Vagina (tissue), 2 donors: ENCODE measurements at regions not wholly inside any gene's neighbourhood (a gene's known extent, or its start where the extent isn't known, plus 50 kb on each side); places are given as distances from the start of the nearest gene placed in this dataset.

Source experiments
- DNase-seq, 2 donors: peaks; one replicate each; pipeline ENCODE4 v3.0.0-alpha.2; 2017; ENCODE audit errors: extremely low spot score in 2 of 2
- H3K27ac ChIP-seq: fragments of 200-600 bp; sonication (generic); one replicate; pipeline ENCODE4 v1.5.1; 2019
- H3K27me3 ChIP-seq: fragments of 200-600 bp; sonication (generic); one replicate; pipeline ENCODE4 v1.5.1; 2019
- H3K36me3 ChIP-seq, 2 donors: fragments of 200-600 bp; sonication (generic); one replicate each; pipeline ENCODE4 v1.5.1; 2017 to 2019
- H3K4me1 ChIP-seq: fragments of 200-600 bp; sonication (generic); one replicate; pipeline ENCODE4 v1.5.1; 2019
- H3K4me3 ChIP-seq, 2 donors: fragments of 200-600 bp; sonication (generic); 1 replicate in 1 of 2; 2 replicates in 1 of 2; pipeline ENCODE4 v1.5.1; 2016 to 2019
- H3K9me3 ChIP-seq: fragments of 200-600 bp; sonication (generic); one replicate; pipeline ENCODE4 v1.5.1; 2019
- POLR2A ChIP-seq, 2 donors: fragments of 450-650 bp; IDR thresholded peaks; one replicate each; pipeline ENCODE4 v1.6.1; 2017; ENCODE audit warnings: antibody characterized with exemption in 2 of 2, mild to moderate bottlenecking in 2 of 2, moderate library complexity in 2 of 2
- POLR2AphosphoS5 ChIP-seq, 2 donors: sonication (generic); formaldehyde crosslinking; IDR thresholded peaks; one replicate each; pipeline ENCODE4 v1.9.0; 2017; ENCODE audit warnings: antibody characterized with exemption in 2 of 2, mild to moderate bottlenecking in 2 of 2, low read depth in 1 of 2; ENCODE audit not compliant: insufficient read depth in 1 of 2
- intact Hi-C: fragments of 100-400 bp; cut with DNase I; formaldehyde crosslinking; loops from one replicate; pipeline ENCODE4 v1.15.1; 2023
- TF ChIP-seq, protein P1 (sequence below), 3 experiments: fragments of 450-650 bp in 2 of 3; fragments of 200-600 bp in 1 of 3; sonication (generic) in 1 of 3; IDR thresholded peaks; one replicate each; pipeline ENCODE4 v1.5.1; 2017 to 2019; ENCODE audit warnings: antibody characterized with exemption in 3 of 3, mild to moderate bottlenecking in 2 of 3, moderate library complexity in 2 of 3

DNA sequence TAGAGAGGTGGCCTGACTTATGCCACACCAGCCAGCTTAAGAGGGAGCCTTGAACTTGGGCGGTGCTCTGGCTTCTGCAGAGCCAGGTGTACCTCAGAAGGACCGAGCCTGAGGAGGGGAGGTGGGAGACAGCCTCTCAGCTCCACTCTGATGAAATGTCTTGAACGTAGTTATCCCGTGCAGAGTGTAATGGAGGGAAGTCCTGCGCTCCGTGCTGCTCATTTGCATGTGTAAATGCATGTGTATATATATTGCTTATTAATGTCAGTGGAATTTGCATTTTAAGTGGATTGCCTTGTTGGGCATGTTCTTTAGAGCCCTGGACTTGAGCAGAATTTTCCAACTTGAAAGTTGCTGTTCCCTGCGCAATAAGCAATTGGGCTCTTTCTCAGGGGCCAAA is 264.9 kb upstream of the SDK2 start:
- Histone ChIP-seq H3K36me3 (no peaks in the 10 kb centered on the region), H3K9me3 (no peaks in the 10 kb centered on the region), H3K4me3 (no peak overlapping the region), H3K27me3 (no peaks in the 10 kb centered on the region), H3K4me1 (no peaks in the 10 kb centered on the region), H3K27ac (no peak overlapping the region)
- TF ChIP-seq, protein P1, sequence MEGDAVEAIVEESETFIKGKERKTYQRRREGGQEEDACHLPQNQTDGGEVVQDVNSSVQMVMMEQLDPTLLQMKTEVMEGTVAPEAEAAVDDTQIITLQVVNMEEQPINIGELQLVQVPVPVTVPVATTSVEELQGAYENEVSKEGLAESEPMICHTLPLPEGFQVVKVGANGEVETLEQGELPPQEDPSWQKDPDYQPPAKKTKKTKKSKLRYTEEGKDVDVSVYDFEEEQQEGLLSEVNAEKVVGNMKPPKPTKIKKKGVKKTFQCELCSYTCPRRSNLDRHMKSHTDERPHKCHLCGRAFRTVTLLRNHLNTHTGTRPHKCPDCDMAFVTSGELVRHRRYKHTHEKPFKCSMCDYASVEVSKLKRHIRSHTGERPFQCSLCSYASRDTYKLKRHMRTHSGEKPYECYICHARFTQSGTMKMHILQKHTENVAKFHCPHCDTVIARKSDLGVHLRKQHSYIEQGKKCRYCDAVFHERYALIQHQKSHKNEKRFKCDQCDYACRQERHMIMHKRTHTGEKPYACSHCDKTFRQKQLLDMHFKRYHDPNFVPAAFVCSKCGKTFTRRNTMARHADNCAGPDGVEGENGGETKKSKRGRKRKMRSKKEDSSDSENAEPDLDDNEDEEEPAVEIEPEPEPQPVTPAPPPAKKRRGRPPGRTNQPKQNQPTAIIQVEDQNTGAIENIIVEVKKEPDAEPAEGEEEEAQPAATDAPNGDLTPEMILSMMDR (IDR thresholded peaks at IDR 0.05): no peak
- TF ChIP-seq POLR2AphosphoS5 (IDR thresholded peaks at IDR 0.05; ENCODE audit: insufficient read depth in 1 of 2, low read depth in 1 of 2) (no peak), POLR2A (IDR thresholded peaks at IDR 0.05) (no peak)
- DNase-seq: peak in 1 of 2 donors; percentile 42
- intact Hi-C loops: no loop called here

DNA sequence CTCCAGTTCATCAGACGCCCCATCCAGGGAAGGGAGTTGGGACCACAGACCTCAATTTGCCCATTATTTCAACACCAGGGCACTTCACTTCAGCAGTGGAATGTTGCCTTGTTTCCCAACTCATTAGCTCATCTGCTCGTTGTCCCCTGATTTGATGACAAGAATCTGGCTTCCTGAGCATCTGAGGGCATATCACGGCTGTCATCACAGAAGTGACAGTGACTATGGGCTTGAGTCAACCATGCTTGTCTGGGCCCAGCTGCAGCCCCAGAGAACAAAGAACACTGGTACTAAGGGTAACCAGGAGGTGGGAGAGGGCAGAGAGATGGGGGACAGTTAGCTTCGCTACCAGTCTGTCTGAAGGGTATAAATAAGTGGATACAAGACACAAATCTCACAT is 266.0 kb upstream of the SDK2 start:
- intact Hi-C loops: no loop called here
- Histone ChIP-seq H3K4me1 (no peaks in the 10 kb centered on the region), H3K27me3 (no peaks in the 10 kb centered on the region), H3K27ac (no peak overlapping the region), H3K9me3 (peaks cover 4% of the 10 kb centered on the region), H3K4me3 (no peak overlapping the region), H3K36me3 (no peaks in the 10 kb centered on the region)
- TF ChIP-seq POLR2AphosphoS5 (IDR thresholded peaks at IDR 0.05; ENCODE audit: insufficient read depth in 1 of 2, low read depth in 1 of 2): no peak
- TF ChIP-seq POLR2A (IDR thresholded peaks at IDR 0.05): no peak
- TF ChIP-seq, protein P1 (IDR thresholded peaks at IDR 0.05): no peak
- DNase-seq: peak in 1 of 2 donors; percentile 77

GRCh38 chr17:73910821-73911515 is 266.7 kb upstream of the SDK2 start:
- TF ChIP-seq POLR2AphosphoS5 (IDR thresholded peaks at IDR 0.05; ENCODE audit: insufficient read depth in 1 of 2, low read depth in 1 of 2): no peak
- TF ChIP-seq, protein P1 (IDR thresholded peaks at IDR 0.05): no peak
- TF ChIP-seq POLR2A (IDR thresholded peaks at IDR 0.05): no peak
- no peaks in the 10 kb centered on the region for H3K4me1 ChIP-seq
- no peak overlapping the region for H3K4me3 ChIP-seq
- H3K9me3 ChIP-seq: peaks cover 5% of the 10 kb centered on the region
- intact Hi-C loops: no loop called here
- no peaks in the 10 kb centered on the region for H3K36me3 ChIP-seq
- H3K27me3 ChIP-seq: no peaks in the 10 kb centered on the region
- no peak for DNase-seq
- no peak overlapping the region for H3K27ac ChIP-seq

GRCh38 chr17:73911726-73912372 is 267.6 kb upstream of the SDK2 start:
- intact Hi-C loops: no loop called here
- no peak overlapping the region for H3K27ac ChIP-seq
- H3K4me1 ChIP-seq: no peaks in the 10 kb centered on the region
- H3K36me3 ChIP-seq: no peaks in the 10 kb centered on the region
- peak; percentile 42 to 72 for DNase-seq
- no peaks in the 10 kb centered on the region for H3K27me3 ChIP-seq
- TF ChIP-seq POLR2A (IDR thresholded peaks at IDR 0.05) (no peak), POLR2AphosphoS5 (IDR thresholded peaks at IDR 0.05; ENCODE audit: insufficient read depth in 1 of 2, low read depth in 1 of 2) (no peak)
- TF ChIP-seq, protein P1 (IDR thresholded peaks at IDR 0.05): no peak
- H3K4me3 ChIP-seq: no peak overlapping the region
- peaks cover 5% of the 10 kb centered on the region for H3K9me3 ChIP-seq

- intact Hi-C loops: no loop called here
- TF ChIP-seq POLR2A (IDR thresholded peaks at IDR 0.05): no peak
- TF ChIP-seq POLR2AphosphoS5 (IDR thresholded peaks at IDR 0.05; ENCODE audit: insufficient read depth in 1 of 2, low read depth in 1 of 2): no peak
- TF ChIP-seq, protein P1 (IDR thresholded peaks at IDR 0.05): no peak
- no peaks in the 10 kb centered on the region for H3K27me3 ChIP-seq
- H3K27ac ChIP-seq: no peak overlapping the region
- DNase-seq: no peak
- no peaks in the 10 kb centered on the region for H3K36me3 ChIP-seq
- H3K9me3 ChIP-seq: peaks cover 5% of the 10 kb centered on the region
- H3K4me3 ChIP-seq: no peak overlapping the region
- H3K4me1 ChIP-seq: no peaks in the 10 kb centered on the region
These were observed 268.1 kb upstream of the SDK2 start for GRCh38 chr17:73912373-73912746.
